Tibial nerve (tissue), 4 donors: ENCODE measurements at regions not wholly inside any gene's neighbourhood (a gene's known extent, or its start where the extent isn't known, plus 50 kb on each side); places are given as distances from the start of the nearest gene placed in this dataset.
"Not testable (repeated sequence)": the region's sequence is repeated elsewhere in the genome, so short reads cannot be mapped to it uniquely, and the experiment has no call there.

Experiments
- DNase-seq, 2 donors: peaks; one replicate each; pipeline ENCODE4 v3.0.0-alpha.2; 2019; ENCODE audit warnings: low spot score in 2 of 2
- H3K27ac ChIP-seq, 4 donors: fragments of 200-600 bp; sonication (generic) in 3 of 4; one replicate each; pipeline ENCODE4 v1.5.1; 2017 to 2019; ENCODE audit warnings: mild to moderate bottlenecking in 1 of 4
- H3K27me3 ChIP-seq, 2 donors: fragments of 200-600 bp; sonication (generic) in 1 of 2; one replicate each; pipeline versions ENCODE4 v1.5.1 to v1.6.0; 2017 to 2019
- H3K36me3 ChIP-seq, 3 donors: fragments of 200-600 bp; sonication (generic); one replicate each; pipeline ENCODE4 v1.5.1; 2018 to 2019
- H3K4me1 ChIP-seq, 4 donors: fragments of 200-600 bp; sonication (generic) in 3 of 4; one replicate each; pipeline ENCODE4 v1.5.1; 2017 to 2019
- H3K4me3 ChIP-seq, 4 donors: fragments of 200-600 bp; sonication (generic) in 3 of 4; one replicate each; pipeline ENCODE4 v1.5.1; 2017 to 2019; ENCODE audit warnings: mild to moderate bottlenecking in 1 of 4, moderate library complexity in 1 of 4
- H3K9me3 ChIP-seq, 4 donors: fragments of 200-600 bp; sonication (generic) in 3 of 4; one replicate each; pipeline ENCODE4 v1.5.1; 2017 to 2019
- CTCF ChIP-seq, 5 experiments: fragments of 200-600 bp in 3 of 5; fragments of 450-650 bp in 2 of 5; sonication (generic) in 3 of 5; IDR thresholded peaks; one replicate each; pipeline ENCODE4 v1.5.1; 2016 to 2019; ENCODE audit warnings: antibody characterized with exemption in 5 of 5, mild to moderate bottlenecking in 3 of 5, moderate library complexity in 2 of 5
- EP300 ChIP-seq, 2 donors: sonication (generic); formaldehyde crosslinking; IDR thresholded peaks; one replicate each; pipeline ENCODE4 v1.6.1; 2017; ENCODE audit warnings: antibody characterized with exemption in 2 of 2, mild to moderate bottlenecking in 1 of 2
- POLR2A ChIP-seq, 2 donors: fragments of 450-650 bp; IDR thresholded peaks; one replicate each; pipeline ENCODE4 v1.6.1; 2017; ENCODE audit warnings: antibody characterized with exemption in 2 of 2, mild to moderate bottlenecking in 2 of 2, moderate library complexity in 2 of 2
- WGBS, 2 donors: methylation state at CpG; one replicate each; pipeline ENCODE4 v1.1.5; 2018; 5-methylcytosine and 5-hydroxymethylcytosine counted together

- Histone ChIP-seq H3K36me3 (no peaks in the 10 kb centered on the region), H3K9me3 (no peaks in the 10 kb centered on the region), H3K4me3 (no peak overlapping the region), H3K27ac (no peak overlapping the region), H3K27me3 (no peaks in the 10 kb centered on the region), H3K4me1 (no peaks in the 10 kb centered on the region)
- TF ChIP-seq POLR2A (IDR thresholded peaks at IDR 0.05): no peak
- no peak for TF ChIP-seq EP300 (IDR thresholded peaks at IDR 0.05)
- no peak for TF ChIP-seq CTCF (IDR thresholded peaks at IDR 0.05)
- no peak for DNase-seq
These were observed 243.3 kb upstream of the GRIK2 start for GRCh38 chr6:101150226-101150625.

- not testable (repeated sequence) for H3K4me3 ChIP-seq, H3K9me3 ChIP-seq, H3K4me1 ChIP-seq, DNase-seq, H3K36me3 ChIP-seq, H3K27me3 ChIP-seq, H3K27ac ChIP-seq
- 93 to 98% methylated on average over 11 of the region's 11 CpGs for WGBS, 2 donors
These were observed 235.9 kb upstream of the GRIK2 start for GRCh38 chr6:101157638-101158037.

DNA sequence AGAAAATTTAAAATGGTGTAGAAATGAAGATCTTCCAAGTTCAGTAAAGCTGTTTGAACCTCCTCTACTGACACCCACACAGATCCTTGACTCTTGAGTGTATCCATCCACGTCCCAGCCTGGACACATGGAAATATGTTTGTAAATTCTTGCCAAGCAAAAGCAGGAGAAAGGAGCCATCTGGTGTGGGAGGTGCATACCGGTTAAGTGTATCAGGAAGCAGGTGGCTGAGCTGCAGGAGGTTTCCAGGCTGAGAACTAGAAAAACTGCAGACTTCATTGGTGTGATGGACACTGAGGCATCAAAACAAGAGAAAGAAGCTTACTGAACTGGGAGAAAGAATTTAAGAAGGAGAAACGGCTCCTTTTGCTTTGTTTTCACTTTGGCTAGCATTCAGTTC is 229.9 kb upstream of the GRIK2 start:
- WGBS, 2 donors: 40 to 44% methylated on average over 3 of the region's 3 CpGs
- no peaks in the 10 kb centered on the region for H3K9me3 ChIP-seq
- no peaks in the 10 kb centered on the region for H3K27me3 ChIP-seq
- H3K27ac ChIP-seq: no peak overlapping the region
- no peaks in the 10 kb centered on the region for H3K36me3 ChIP-seq
- no peak for DNase-seq
- no peaks in the 10 kb centered on the region for H3K4me1 ChIP-seq
- no peak overlapping the region for H3K4me3 ChIP-seq
- TF ChIP-seq EP300 (IDR thresholded peaks at IDR 0.05) (no peak), CTCF (IDR thresholded peaks at IDR 0.05) (no peak), POLR2A (IDR thresholded peaks at IDR 0.05) (no peak)

DNA sequence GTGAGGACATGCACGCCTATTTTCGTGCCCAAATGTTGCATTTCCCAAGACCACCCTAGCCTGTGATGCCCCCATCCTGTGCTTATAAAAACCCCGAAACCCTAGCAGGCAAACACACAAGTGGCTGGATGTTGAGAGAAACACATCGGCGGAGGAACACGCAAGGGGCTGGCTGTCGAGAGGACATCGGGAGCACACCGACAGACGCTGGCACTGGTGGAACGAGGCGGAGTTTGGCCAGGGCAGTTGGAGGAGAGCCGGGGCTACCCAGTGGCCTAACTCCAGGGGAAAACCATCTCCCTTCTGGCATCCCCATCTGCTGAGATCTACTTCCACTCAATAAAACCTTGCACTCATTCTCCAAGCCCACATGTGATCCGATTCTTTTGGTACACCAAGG is 225.9 kb upstream of the GRIK2 start:
- Histone ChIP-seq H3K27ac (no peak overlapping the region), H3K4me3 (no peak overlapping the region), H3K9me3 (peaks cover 0 to 13% (median 5%) of the 10 kb centered on the region in 4 donors), H3K4me1 (no peaks in the 10 kb centered on the region), H3K36me3 (no peaks in the 10 kb centered on the region), H3K27me3 (no peaks in the 10 kb centered on the region)
- DNase-seq: no peak
- WGBS, 2 donors: 95 to 96% methylated on average over 14 of the region's 14 CpGs
- TF ChIP-seq POLR2A (IDR thresholded peaks at IDR 0.05) (no peak), EP300 (IDR thresholded peaks at IDR 0.05) (no peak), CTCF (IDR thresholded peaks at IDR 0.05) (no peak)

GRCh38 chr6:101171049-101171448 is 222.5 kb upstream of the GRIK2 start:
- WGBS, 2 donors: 91 to 92% methylated on average over 4 of the region's 4 CpGs
- H3K36me3 ChIP-seq, H3K27ac ChIP-seq, DNase-seq, H3K27me3 ChIP-seq, H3K4me1 ChIP-seq, H3K4me3 ChIP-seq: not testable (repeated sequence)
- peaks cover 0 to 13% (median 5%) of the 10 kb centered on the region in 4 donors for H3K9me3 ChIP-seq

GRCh38 chr6:101178748-101179147 is 214.8 kb upstream of the GRIK2 start:
- H3K36me3 ChIP-seq: no peaks in the 10 kb centered on the region
- no peak for DNase-seq
- no peaks in the 10 kb centered on the region for H3K27me3 ChIP-seq
- no peaks in the 10 kb centered on the region for H3K9me3 ChIP-seq
- H3K27ac ChIP-seq: no peak overlapping the region
- no peak overlapping the region for H3K4me3 ChIP-seq
- no peak for TF ChIP-seq POLR2A (IDR thresholded peaks at IDR 0.05)
- no peak for TF ChIP-seq EP300 (IDR thresholded peaks at IDR 0.05)
- TF ChIP-seq CTCF (IDR thresholded peaks at IDR 0.05): no peak
- no peaks in the 10 kb centered on the region for H3K4me1 ChIP-seq
